HG03103 (cell line): ENCODE measurements at regions not wholly inside any gene's neighbourhood (a gene's known extent, or its start where the extent isn't known, plus 50 kb on each side); places are given as distances from the start of the nearest gene placed in this dataset.

Experiments used
- ATAC-seq: cut with Tn5 transposase; IDR thresholded peaks from one replicate; pipeline ENCODE4 v1.9.1; 2021; ENCODE audit warnings: low read depth; ENCODE audit not compliant: unreplicated experiment

GRCh38 chrX:98501426-98501825 is 1617.7 kb downstream of the RPA4 start:
- no peak for ATAC-seq

GRCh38 chrX:98506907-98507306 is 1623.2 kb downstream of the RPA4 start:
- no peak for ATAC-seq

DNA sequence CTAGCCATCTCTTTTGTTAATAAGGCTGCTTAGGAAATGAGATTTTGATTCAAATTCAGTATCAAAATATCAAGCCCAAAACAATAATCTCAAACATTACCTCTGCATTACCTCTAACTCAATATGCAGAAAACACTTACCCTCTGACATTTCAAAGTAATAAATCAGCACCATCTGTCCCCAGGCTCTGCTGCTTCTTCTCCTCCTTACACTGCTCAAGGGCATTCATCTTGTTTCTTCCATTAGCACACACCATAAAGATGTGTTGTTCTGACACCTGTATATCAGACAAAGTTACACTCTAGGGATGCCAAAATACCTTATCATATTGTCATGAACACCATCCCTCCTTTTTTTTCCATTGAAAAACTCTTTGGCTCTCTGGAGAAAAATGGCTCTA is 1630.3 kb downstream of the RPA4 start:
- no peak for ATAC-seq

DNA sequence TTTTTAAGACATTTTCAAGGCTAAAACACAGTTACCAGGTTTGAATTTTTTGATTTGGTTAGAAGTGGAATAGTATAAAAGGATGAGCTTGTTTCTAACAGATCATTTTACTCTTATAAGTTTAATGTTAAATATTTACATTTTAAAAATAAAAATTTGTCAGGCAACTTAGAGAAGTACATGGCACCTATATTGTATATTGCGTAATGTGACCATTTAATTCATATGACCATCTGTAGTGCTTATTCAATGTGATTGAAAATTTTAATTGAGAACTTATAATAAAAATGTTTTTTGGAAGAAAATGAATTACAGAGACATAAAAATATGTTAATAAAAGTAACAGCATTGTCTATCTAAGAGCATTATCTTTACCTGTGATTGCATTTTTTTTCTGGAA is 1632.4 kb downstream of the RPA4 start:
- no peak for ATAC-seq

DNA sequence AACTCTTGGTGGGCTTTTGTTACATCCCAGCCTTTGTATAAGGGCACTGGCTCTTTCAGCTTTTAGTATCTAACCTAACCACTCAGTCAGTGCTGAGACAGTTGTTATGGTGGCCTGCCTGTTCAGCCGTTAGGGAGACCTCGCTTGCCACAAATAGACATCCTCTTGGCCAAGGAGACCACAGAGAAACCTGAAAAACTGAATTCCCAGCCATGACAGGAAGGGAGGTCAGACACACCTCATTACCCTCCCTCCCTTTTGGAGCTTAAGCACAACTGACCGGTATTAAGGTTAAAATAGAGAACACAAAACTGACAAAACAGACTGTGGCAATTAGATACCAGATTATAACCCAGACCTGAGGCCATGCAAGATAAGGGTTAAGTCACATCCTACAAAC is 1639.3 kb downstream of the RPA4 start:
- no peak for ATAC-seq

- no peak for ATAC-seq
Measured at GRCh38 chrX:98523521-98523920, 1639.8 kb downstream of the RPA4 start.

DNA sequence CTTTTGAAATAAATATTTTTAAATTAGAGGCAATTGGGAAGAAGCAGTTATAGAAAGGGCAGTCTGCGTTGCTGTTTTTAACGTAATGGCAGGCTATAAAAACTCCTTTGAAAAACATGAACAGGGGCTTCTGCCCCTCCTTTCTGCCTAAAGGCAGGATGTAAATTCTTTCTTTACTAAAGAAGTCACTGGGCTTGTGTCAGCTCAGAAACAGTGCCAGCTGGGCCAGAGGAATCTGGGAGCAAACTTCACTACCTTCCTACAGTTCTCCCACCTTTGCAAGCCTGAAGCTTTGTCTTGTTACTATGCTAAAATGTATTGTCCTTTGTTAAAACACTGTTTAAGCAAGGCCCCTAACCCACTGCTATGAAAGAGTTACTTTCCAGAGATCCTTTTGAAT is 1664.8 kb downstream of the RPA4 start:
- ATAC-seq: no peak

DNA sequence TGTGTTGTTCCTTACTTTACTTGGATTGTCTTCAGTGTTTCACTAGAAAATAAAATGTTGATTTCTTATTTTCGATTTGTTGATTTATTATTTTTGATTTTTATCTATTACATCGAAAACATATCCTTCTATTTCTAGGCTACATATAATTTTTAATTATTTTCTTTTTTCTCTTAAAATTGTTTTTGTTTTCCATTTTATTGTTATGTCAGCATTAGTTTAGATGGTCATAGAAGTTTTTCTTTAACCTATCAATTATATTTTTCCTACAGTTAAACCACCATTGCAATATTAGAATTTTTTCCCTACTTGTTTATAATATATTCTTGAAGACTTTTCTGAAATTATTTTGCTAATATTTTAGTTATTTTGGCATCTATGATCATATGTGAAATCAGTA is 1685.1 kb downstream of the RPA4 start:
- ATAC-seq: no peak

- ATAC-seq: no peak
Measured at GRCh38 chrX:98605941-98606340, 1722.2 kb downstream of the RPA4 start.

- ATAC-seq: no peak
Measured at GRCh38 chrX:98607739-98608138, 1724.0 kb downstream of the RPA4 start.

GRCh38 chrX:98627645-98628044 is 1743.9 kb downstream of the RPA4 start:
- no peak for ATAC-seq

DNA sequence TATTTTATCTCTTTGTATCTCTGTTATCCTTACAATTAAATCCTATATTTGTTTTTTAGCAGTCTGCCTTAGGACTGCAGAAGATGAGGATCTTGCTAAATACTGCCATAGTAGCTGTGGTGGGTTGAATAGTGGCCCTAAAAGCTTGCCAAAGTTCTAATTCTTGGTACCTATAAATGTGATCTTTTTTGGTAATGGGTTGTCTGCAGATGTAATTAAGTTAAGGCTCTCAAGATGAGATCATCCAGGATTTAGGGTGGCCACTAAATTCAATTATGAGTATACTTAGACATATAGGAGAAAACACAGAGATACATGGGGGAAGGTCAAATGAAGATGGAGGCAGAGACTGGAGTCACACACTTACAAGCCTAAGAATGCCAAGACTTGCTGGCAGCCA is 1753.7 kb downstream of the RPA4 start:
- ATAC-seq: no peak

GRCh38 chrX:98646351-98646750 is 1762.6 kb downstream of the RPA4 start:
- ATAC-seq: no peak

DNA sequence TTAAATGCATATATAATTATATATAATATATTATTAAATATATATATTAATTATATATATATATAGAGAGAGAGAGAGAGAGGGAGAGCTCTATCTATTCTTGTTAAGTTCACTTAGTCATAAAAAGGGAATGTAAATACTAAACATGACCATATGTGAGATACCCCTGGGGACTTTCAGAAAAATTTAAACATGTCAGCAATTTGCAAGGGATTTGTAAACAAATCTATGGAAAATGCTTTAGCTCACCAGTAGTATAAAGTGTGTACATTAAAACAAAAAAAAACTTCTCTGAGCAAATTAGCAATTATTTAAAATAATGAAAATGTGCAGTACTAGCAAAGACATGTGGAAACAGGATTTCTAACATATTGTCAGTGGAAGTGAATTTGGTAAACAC is 1755.5 kb downstream of the PCDH19 start:
- ATAC-seq: no peak
